HuH-7 (cell line): ENCODE measurements at regions not wholly inside any gene's neighbourhood (a gene's known extent, or its start where the extent isn't known, plus 50 kb on each side); places are given as distances from the start of the nearest gene placed in this dataset.

Source experiments
- DNase-seq: peaks from one replicate; pipeline ENCODE4 v3.0.0; 2011; ENCODE audit warnings: low spot score

GRCh38 chr5:167987490-167988280 is 303.8 kb upstream of the WWC1 start:
- DNase-seq, result no peak

- no peak for DNase-seq
Observed at GRCh38 chr5:167992868-167993267, 298.6 kb upstream of the WWC1 start.

DNA sequence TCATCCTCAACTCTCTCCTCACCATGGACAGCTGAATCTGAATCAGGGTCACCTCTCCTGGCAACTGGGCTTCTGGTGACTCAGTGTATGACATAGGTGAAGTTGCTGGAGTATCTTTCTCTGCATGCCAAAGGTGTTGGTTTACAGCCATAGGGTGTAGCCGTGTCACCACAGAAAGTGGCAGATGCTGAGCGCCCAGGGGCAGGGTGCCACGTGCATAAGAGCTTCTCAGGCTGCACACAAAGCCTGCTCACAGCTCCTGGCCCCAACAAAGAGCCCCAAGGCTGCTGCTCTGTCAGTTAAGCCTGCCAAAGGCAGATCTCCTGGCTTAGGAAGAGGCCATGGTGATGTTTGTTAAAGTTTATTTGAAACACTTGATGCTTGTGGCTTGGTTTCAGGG is 297.7 kb upstream of the WWC1 start:
- no peak for DNase-seq

- DNase-seq, result no peak
Observed at GRCh38 chr5:167995844-167996425, 295.5 kb upstream of the WWC1 start.

- no peak for DNase-seq
Observed at GRCh38 chr5:167998148-167998767, 293.2 kb upstream of the WWC1 start.

DNA sequence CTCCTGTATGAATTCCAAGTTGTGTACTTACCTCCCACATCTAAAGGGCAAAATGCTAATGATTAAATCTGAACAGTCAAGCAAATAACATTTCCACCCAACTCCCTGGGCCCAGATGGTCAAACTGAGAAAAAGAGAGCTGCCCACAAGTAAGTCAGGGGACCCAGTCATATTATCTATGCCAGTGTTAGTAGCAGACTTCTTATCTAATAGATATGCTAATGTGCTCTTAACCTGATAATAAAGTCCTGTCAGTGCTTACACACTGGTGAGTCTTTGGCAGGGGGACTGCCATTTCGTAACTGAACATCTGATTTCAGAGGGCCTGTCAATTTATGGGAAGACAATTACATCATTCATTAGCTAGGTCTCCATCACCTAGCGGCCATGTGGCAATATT is 292.3 kb upstream of the WWC1 start:
- DNase-seq, result peak; percentile 17

- no peak for DNase-seq
Observed at GRCh38 chr5:168001318-168001717, 290.1 kb upstream of the WWC1 start.

- no peak for DNase-seq
Observed at GRCh38 chr5:168002116-168002515, 289.3 kb upstream of the WWC1 start.

GRCh38 chr5:168005093-168005492 is 286.4 kb upstream of the WWC1 start:
- no peak for DNase-seq

GRCh38 chr5:168005936-168006335 is 285.5 kb upstream of the WWC1 start:
- no peak for DNase-seq

DNA sequence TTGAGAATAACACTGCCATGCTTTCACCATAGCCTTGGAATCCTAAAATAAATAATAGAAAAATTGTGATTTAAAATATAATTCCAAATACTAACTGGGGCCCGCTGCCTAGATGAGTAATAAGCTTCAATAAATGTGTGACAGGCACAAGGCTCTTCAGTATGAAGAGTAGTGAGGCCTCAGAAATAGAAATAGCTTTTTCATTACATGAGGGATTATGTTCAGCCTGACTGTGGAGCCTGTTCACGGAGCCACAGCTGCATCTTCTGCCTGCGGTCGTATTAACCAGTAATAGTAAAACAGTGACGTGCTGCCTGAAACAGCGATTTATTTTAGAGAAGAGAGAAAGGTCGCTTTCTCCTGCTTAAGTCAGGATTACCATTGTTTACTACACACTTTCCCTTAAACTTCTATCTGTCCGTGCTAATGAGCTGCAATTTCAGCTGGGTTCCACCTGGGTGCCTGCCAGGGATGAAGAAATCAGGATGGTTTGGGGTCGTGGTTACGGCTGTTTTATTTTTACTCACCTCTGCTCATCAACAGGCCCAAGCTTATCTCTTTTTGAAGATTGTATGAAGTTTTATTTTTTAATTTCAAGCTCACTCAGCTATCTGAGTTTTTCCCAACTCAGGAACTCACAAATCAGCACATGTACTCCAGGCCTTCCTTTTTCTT is 284.9 kb upstream of the WWC1 start:
- DNase-seq, result no peak

GRCh38 chr5:168007286-168007685 is 284.2 kb upstream of the WWC1 start:
- no peak for DNase-seq

GRCh38 chr5:168008555-168008954 is 282.9 kb upstream of the WWC1 start:
- DNase-seq, result no peak

DNA sequence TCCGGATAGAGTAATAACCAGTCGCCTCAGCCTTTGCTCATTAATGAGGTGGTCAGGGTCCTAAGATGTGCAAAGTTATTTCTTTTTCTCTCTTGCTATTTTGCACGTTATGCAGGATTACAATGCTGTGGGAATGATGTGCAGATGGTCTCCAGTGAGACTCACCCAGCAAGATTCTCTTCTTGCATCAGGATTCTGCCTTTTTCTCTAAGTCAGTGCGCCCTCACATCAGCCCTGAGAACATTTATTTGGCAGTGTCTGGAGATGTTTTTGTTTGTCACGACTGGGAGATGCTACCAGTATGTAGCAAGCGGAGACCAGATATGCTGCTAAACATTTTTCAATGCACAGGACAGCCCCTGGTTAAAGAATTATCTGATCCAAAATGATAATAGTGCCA is 280.3 kb upstream of the WWC1 start:
- DNase-seq, result no peak

DNA sequence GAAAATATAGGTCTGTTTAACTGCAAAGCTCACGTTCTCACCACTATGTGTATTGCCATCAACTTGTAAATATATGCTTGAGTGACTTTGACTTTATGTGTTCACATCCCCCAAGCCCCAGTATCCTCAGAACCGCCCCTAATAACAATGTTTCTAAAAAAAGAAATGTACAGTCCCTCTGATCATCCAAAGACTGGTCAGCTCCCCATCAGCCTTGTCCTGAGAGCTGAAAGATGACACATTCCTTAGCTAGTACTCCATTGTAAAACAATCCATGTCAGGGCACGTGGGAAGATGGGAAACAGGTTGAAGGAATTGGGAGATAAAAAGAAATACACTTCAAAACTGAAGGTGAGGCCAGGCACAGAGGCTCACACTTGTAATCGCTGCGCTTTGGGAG is 279.4 kb upstream of the WWC1 start:
- DNase-seq, result no peak

DNA sequence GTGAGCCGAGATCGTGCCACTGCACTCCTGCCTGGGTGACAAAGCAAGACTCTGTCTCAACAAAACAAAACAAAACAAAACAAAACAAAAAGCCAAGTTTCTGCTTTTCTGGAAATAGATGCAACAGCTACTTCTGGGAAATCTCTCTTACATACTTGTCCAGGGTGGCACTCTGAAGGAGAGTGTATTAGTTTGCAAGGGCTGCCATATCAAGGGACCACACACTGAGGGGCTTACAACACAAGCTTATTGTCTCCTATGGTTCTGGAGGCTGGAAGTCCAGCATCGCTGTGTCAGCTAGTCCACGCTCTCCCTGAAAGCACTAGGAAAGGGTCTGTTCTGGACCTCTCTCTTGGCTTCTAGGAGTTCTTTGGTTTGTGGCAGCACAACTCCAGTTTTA is 277.9 kb upstream of the WWC1 start:
- DNase-seq, result no peak

GRCh38 chr5:168014433-168015123 is 276.9 kb upstream of the WWC1 start:
- no peak for DNase-seq

DNA sequence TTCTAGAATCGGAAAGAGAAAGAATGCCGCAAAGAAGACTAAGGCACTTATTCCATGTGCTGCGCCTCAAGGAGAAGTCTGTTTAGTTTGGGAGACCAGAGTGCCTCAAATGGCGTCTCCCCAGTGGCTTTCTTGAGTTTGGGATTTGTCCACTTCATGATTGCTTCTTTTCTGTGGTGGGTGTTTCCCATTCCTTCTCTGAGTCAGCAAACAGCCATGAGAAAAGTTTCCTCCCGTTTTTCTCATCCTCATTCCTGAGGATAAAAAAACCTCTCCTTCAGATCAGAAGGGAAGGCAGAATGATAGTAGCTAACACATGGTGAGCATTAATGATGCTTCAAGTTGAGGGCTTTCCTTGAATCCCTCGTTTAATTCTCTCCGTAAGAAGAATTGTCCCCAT is 275.9 kb upstream of the WWC1 start:
- DNase-seq, result no peak

DNA sequence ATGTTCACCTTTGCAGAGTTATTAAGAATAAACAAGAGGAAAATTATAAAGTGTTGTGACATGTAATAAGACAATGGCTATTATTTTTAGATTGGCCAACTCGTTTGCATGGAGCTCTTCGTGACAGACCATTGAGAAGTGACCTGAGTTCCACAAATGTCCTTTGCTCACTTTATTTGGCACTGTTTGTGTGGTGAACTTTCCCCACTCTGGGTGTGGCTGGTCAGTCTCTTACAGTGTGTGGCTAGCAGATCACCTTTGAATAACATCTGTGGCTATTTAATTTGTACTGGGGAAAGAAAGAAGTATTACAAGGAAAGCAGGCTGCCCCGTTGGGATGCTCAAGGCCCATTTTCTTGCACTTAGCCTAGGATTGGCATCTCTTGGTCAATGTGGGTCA is 274.1 kb upstream of the WWC1 start:
- no peak for DNase-seq

DNA sequence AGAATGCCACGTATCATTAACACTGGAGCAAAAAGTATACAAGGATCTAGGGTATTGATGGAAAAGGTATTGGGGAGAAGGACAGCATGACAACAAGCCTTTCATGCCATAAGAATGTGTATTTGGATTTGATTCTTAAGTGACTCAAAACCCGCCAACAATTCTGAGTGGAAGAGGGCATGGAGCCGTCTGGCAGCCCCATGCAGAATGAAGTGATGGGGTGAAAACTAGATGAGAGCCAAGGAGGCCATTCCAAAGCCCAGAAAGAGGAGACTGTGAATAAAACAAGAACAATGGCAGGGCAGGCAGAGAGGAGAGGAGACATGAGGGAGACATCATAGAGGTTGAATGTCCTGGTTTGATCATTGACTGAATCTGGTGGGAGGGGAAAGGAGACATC is 272.3 kb upstream of the WWC1 start:
- no peak for DNase-seq

DNA sequence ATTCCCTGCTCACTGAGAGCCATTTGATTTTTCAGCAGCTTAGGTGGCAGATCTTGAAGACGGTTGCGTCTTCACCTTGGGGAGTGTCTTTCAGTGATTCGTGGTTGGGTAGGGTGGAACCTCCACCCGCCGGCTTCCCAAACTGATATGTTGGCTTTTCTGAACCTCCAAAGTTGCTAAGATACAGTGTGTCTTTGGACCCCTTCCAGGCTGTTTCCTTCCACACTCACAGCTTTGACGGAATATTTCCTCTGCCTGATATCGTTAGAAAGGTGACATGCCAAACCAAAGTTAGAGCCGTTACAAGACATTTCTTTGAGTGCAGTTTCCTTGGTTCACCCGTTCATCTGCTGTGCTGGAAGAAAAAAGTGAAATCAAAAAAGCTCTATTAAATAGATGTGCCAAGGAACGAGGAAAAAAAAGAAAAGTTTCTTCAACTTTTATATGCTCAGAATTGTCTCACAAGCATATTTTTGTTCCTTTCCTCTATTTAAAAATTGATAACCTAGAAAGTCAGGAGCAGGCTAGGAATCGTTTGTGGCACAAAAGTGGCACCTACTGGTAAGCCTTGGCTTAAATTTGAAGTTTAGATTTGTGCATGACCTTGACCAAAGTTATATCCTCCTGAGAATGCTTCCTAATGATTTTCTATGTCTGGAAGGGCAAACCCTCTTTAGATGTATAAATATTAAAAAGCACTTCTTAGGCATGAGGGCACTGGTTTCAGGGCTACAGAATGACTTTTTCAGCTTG is 270.7 kb upstream of the WWC1 start:
- DNase-seq, result no peak
